ENCODE measurements at regions not wholly inside any gene's neighbourhood (a gene's known extent, or its start where the extent isn't known, plus 50 kb on each side); places are given as distances from the start of the nearest gene placed in this dataset.
"Not testable (repeated sequence)": the region's sequence is repeated elsewhere in the genome, so short reads cannot be mapped to it uniquely, and the experiment has no call there.

GRCh38 chr2:64923385-64923710 is 65.9 kb upstream of the SLC1A4 start:
- ATAC-seq (no peak), DNase-seq (no peak)
- no peak overlapping the region for H3K4me3 ChIP-seq (ENCODE audit: low read length)
- no peaks in the 10 kb centered on the region for H3K27me3 ChIP-seq (ENCODE audit: control insufficient read depth, insufficient read depth)
- intact Hi-C loops (cut with DNase I): no loop called here
- no peaks in the 10 kb centered on the region for H3K9me3 ChIP-seq (ENCODE audit: control insufficient read depth, low read length)
- H3K27ac ChIP-seq (ENCODE audit: low read length): no peak overlapping the region
- 87% methylated on average over 2 of the region's 2 CpGs for WGBS
- H3K4me1 ChIP-seq (ENCODE audit: control insufficient read depth, insufficient read depth, low read length): no peaks in the 10 kb centered on the region

- intact Hi-C loops (cut with DNase I): no loop called here
- ATAC-seq: no peak
- DNase-seq: no peak
- H3K9me3 ChIP-seq (ENCODE audit: control insufficient read depth, low read length): no peaks in the 10 kb centered on the region
- H3K4me3 ChIP-seq (ENCODE audit: low read length): no peak overlapping the region
- no peaks in the 10 kb centered on the region for H3K4me1 ChIP-seq (ENCODE audit: control insufficient read depth, insufficient read depth, low read length)
- WGBS: 87% methylated on average over 6 of the region's 6 CpGs
- H3K27me3 ChIP-seq (ENCODE audit: control insufficient read depth, insufficient read depth): no peaks in the 10 kb centered on the region
- H3K27ac ChIP-seq (ENCODE audit: low read length): no peak overlapping the region
Observed at GRCh38 chr2:64924170-64924934, 64.8 kb upstream of the SLC1A4 start.

GRCh38 chr2:64925930-64926722 is 63.1 kb upstream of the SLC1A4 start:
- intact Hi-C loops (cut with DNase I); H3K27me3 ChIP-seq (ENCODE audit: control insufficient read depth, insufficient read depth); H3K27ac ChIP-seq (ENCODE audit: low read length); ATAC-seq; H3K9me3 ChIP-seq (ENCODE audit: control insufficient read depth, low read length); H3K4me1 ChIP-seq (ENCODE audit: control insufficient read depth, insufficient read depth, low read length); H3K4me3 ChIP-seq (ENCODE audit: low read length); DNase-seq: not testable (repeated sequence)
- 72% methylated on average over 2 of the region's 2 CpGs for WGBS

- ATAC-seq: no peak
Observed at GRCh38 chr2:64928813-64929212, 60.4 kb upstream of the SLC1A4 start.

GRCh38 chr2:64929333-64929732 is 59.9 kb upstream of the SLC1A4 start:
- Histone ChIP-seq H3K27ac (ENCODE audit: low read length) (no peak overlapping the region), H3K4me1 (ENCODE audit: control insufficient read depth, insufficient read depth, low read length) (no peaks in the 10 kb centered on the region), H3K9me3 (ENCODE audit: control insufficient read depth, low read length) (no peaks in the 10 kb centered on the region), H3K4me3 (ENCODE audit: low read length) (no peak overlapping the region), H3K27me3 (ENCODE audit: control insufficient read depth, insufficient read depth) (no peaks in the 10 kb centered on the region)
- WGBS: 90% methylated on average over 1 of the region's 1 CpG
- ATAC-seq: no peak
- DNase-seq: no peak
- intact Hi-C loops (cut with DNase I): no loop called here

More at GRCh38 chr2:64928813-64929212, 60.4 kb upstream of the SLC1A4 start:
- intact Hi-C loops (cut with DNase I): no loop called here
- no peaks in the 10 kb centered on the region for H3K4me1 ChIP-seq (ENCODE audit: control insufficient read depth, insufficient read depth, low read length)
- no peak overlapping the region for H3K27ac ChIP-seq (ENCODE audit: low read length)
- H3K9me3 ChIP-seq (ENCODE audit: control insufficient read depth, low read length): no peaks in the 10 kb centered on the region
- no peaks in the 10 kb centered on the region for H3K27me3 ChIP-seq (ENCODE audit: control insufficient read depth, insufficient read depth)
- DNase-seq: no peak
- 10% methylated on average over 1 of the region's 1 CpG for WGBS
- H3K4me3 ChIP-seq (ENCODE audit: low read length): no peak overlapping the region

- 85% methylated on average over 1 of the region's 1 CpG for WGBS
- intact Hi-C loops (cut with DNase I): no loop called here
Observed at GRCh38 chr2:64930258-64930671, 58.9 kb upstream of the SLC1A4 start.

GRCh38 chr2:64931246-64932115 is 57.7 kb upstream of the SLC1A4 start:
- Histone ChIP-seq H3K27ac (ENCODE audit: low read length) (no peak overlapping the region), H3K27me3 (ENCODE audit: control insufficient read depth, insufficient read depth) (no peaks in the 10 kb centered on the region), H3K4me1 (ENCODE audit: control insufficient read depth, insufficient read depth, low read length) (no peaks in the 10 kb centered on the region), H3K9me3 (ENCODE audit: control insufficient read depth, low read length) (no peaks in the 10 kb centered on the region), H3K4me3 (ENCODE audit: low read length) (no peak overlapping the region)
- WGBS: 87% methylated on average over 9 of the region's 9 CpGs
- no peak for DNase-seq
- no peak for ATAC-seq
- intact Hi-C loops (cut with DNase I): no loop called here

More at GRCh38 chr2:64930258-64930671, 58.9 kb upstream of the SLC1A4 start:
- no peak overlapping the region for H3K4me3 ChIP-seq (ENCODE audit: low read length)
- H3K9me3 ChIP-seq (ENCODE audit: control insufficient read depth, low read length): no peaks in the 10 kb centered on the region
- no peaks in the 10 kb centered on the region for H3K27me3 ChIP-seq (ENCODE audit: control insufficient read depth, insufficient read depth)
- H3K27ac ChIP-seq (ENCODE audit: low read length): no peak overlapping the region
- ATAC-seq: no peak
- no peaks in the 10 kb centered on the region for H3K4me1 ChIP-seq (ENCODE audit: control insufficient read depth, insufficient read depth, low read length)
- DNase-seq: no peak

GRCh38 chr2:64932116-64932370 is 57.2 kb upstream of the SLC1A4 start:
- H3K27ac ChIP-seq (ENCODE audit: low read length): no peak overlapping the region

GRCh38 chr2:64932371-64933216 is 56.6 kb upstream of the SLC1A4 start:
- ATAC-seq: no peak
- 68% methylated on average over 9 of the region's 9 CpGs for WGBS
- intact Hi-C loops (cut with DNase I): no loop called here

More at GRCh38 chr2:64932116-64932370, 57.2 kb upstream of the SLC1A4 start:
- Histone ChIP-seq H3K27me3 (ENCODE audit: control insufficient read depth, insufficient read depth) (no peaks in the 10 kb centered on the region), H3K4me1 (ENCODE audit: control insufficient read depth, insufficient read depth, low read length) (no peaks in the 10 kb centered on the region), H3K4me3 (ENCODE audit: low read length) (no peak overlapping the region), H3K9me3 (ENCODE audit: control insufficient read depth, low read length) (no peaks in the 10 kb centered on the region)
- DNase-seq (no peak), ATAC-seq (no peak)
- intact Hi-C loops (cut with DNase I): no loop called here
- WGBS: 64% methylated on average over 1 of the region's 1 CpG

GRCh38 chr2:64934530-64934929 is 54.7 kb upstream of the SLC1A4 start:
- intact Hi-C loops (cut with DNase I): no loop called here
- 81% methylated on average over 4 of the region's 4 CpGs for WGBS
- no peaks in the 10 kb centered on the region for H3K4me1 ChIP-seq (ENCODE audit: control insufficient read depth, insufficient read depth, low read length)
- H3K27ac ChIP-seq (ENCODE audit: low read length): no peak overlapping the region
- no peaks in the 10 kb centered on the region for H3K27me3 ChIP-seq (ENCODE audit: control insufficient read depth, insufficient read depth)
- no peaks in the 10 kb centered on the region for H3K9me3 ChIP-seq (ENCODE audit: control insufficient read depth, low read length)
- DNase-seq (no peak), ATAC-seq (no peak)
- H3K4me3 ChIP-seq (ENCODE audit: low read length): no peak overlapping the region

More at GRCh38 chr2:64932371-64933216, 56.6 kb upstream of the SLC1A4 start:
- DNase-seq: no peak
- no peak overlapping the region for H3K4me3 ChIP-seq (ENCODE audit: low read length)
- no peaks in the 10 kb centered on the region for H3K27me3 ChIP-seq (ENCODE audit: control insufficient read depth, insufficient read depth)
- no peaks in the 10 kb centered on the region for H3K9me3 ChIP-seq (ENCODE audit: control insufficient read depth, low read length)
- no peak overlapping the region for H3K27ac ChIP-seq (ENCODE audit: low read length)
- no peaks in the 10 kb centered on the region for H3K4me1 ChIP-seq (ENCODE audit: control insufficient read depth, insufficient read depth, low read length)

All from right cardiac atrium (tissue), 5 donors.